GM13976 (cell line): ENCODE measurements at regions not wholly inside any gene's neighbourhood (a gene's known extent, or its start where the extent isn't known, plus 50 kb on each side); places are given as distances from the start of the nearest gene placed in this dataset.
"Not testable (repeated sequence)": the region's sequence is repeated elsewhere in the genome, so short reads cannot be mapped to it uniquely, and the experiment has no call there.

Experiments used
- DNase-seq: peaks from one replicate; pipeline ENCODE4 v3.0.0; 2012; ENCODE audit warnings: low spot score
- CTCF ChIP-seq: IDR thresholded peaks from 2 replicates; pipeline ENCODE4 v1.5.1; 2012; ENCODE audit warnings: borderline replicate concordance, mild to moderate bottlenecking; ENCODE audit not compliant: insufficient read depth; ENCODE audit errors: extremely low read depth, missing control alignments, control extremely low read depth
- in situ Hi-C: fragments of 300-500 bp; cut with MboI; formaldehyde crosslinking; loops from one replicate; pipeline ENCODE4 v1.12.0; 2022; ENCODE audit warnings: low sequenced_read_pairs, mixed read lengths, inconsistent platforms; ENCODE audit not compliant: unreplicated experiment

- TF ChIP-seq CTCF = no peak
- in situ Hi-C loops = no loop called here
- no peak for DNase-seq
These were observed 510.8 kb downstream of the PLOD2 start for GRCh38 chr3:145650170-145650569.

GRCh38 chr3:145671121-145671520, 489.9 kb downstream of the PLOD2 start:
- DNase-seq = no peak
- no peak for TF ChIP-seq CTCF
- in situ Hi-C loops = no loop called here

GRCh38 chr3:145673838-145674237, 487.1 kb downstream of the PLOD2 start:
- no peak for DNase-seq
- no peak for TF ChIP-seq CTCF
- in situ Hi-C loops = no loop called here

- no peak for TF ChIP-seq CTCF
- in situ Hi-C loops = no loop called here
These were observed 482.6 kb downstream of the PLOD2 start for GRCh38 chr3:145678401-145678800.

GRCh38 chr3:145681181-145681580, 479.8 kb downstream of the PLOD2 start:
- in situ Hi-C loops = no loop called here
- DNase-seq = no peak
- no peak for TF ChIP-seq CTCF

More at GRCh38 chr3:145678401-145678800, 482.6 kb downstream of the PLOD2 start:
- no peak for DNase-seq

GRCh38 chr3:145687978-145688377, 473.0 kb downstream of the PLOD2 start:
- in situ Hi-C loops, DNase-seq: not testable (repeated sequence)

GRCh38 chr3:145692751-145693150, 468.2 kb downstream of the PLOD2 start:
- TF ChIP-seq CTCF = no peak
- in situ Hi-C loops = no loop called here

More at GRCh38 chr3:145692751-145693150, 468.2 kb downstream of the PLOD2 start:
- DNase-seq = no peak
